ENCODE measurements at regions not wholly inside any gene's neighbourhood (a gene's known extent, or its start where the extent isn't known, plus 50 kb on each side); places are given as distances from the start of the nearest gene placed in this dataset.

DNA sequence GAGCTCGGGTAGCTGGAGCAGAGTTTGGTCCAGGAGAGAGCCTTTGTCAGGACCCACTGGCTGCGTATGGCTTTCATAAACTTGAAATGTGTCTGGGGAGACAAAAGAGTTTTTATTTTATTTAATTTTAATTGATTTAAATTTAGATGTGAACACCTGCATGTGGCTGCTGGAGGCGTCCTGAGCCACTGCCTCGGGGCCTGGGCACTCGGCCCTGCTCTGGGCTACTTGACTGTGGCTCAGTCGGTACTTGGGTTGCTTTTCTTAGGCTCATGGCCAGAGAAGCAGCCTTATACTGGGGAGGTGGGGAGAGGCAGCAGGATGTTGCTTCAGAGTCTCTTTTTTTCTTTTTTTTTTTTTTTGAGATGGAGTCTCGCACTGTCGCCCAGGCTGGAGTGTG, 661.8 kb upstream of the HS6ST1 start:
- Histone ChIP-seq H3K9me3 (no peaks in the 10 kb centered on the region), H3K27ac (no peak overlapping the region), H3K4me1 (no peaks in the 10 kb centered on the region), H3K27me3 (no peaks in the 10 kb centered on the region), H3K4me3 (no peak overlapping the region), H3K36me3 (ENCODE audit: low read depth, missing control alignments) (no peaks in the 10 kb centered on the region)
- no peak for DNase-seq
- intact Hi-C loops (cut with DNase I; ENCODE audit: low total_unique reads) = no loop called here
- TF ChIP-seq, protein P1, sequence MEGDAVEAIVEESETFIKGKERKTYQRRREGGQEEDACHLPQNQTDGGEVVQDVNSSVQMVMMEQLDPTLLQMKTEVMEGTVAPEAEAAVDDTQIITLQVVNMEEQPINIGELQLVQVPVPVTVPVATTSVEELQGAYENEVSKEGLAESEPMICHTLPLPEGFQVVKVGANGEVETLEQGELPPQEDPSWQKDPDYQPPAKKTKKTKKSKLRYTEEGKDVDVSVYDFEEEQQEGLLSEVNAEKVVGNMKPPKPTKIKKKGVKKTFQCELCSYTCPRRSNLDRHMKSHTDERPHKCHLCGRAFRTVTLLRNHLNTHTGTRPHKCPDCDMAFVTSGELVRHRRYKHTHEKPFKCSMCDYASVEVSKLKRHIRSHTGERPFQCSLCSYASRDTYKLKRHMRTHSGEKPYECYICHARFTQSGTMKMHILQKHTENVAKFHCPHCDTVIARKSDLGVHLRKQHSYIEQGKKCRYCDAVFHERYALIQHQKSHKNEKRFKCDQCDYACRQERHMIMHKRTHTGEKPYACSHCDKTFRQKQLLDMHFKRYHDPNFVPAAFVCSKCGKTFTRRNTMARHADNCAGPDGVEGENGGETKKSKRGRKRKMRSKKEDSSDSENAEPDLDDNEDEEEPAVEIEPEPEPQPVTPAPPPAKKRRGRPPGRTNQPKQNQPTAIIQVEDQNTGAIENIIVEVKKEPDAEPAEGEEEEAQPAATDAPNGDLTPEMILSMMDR (IDR thresholded peaks at IDR 0.05) = no peak
- no peak for TF ChIP-seq POLR2A (IDR thresholded peaks at IDR 0.05)
- 83 to 84% methylated on average over 8 of the region's 8 CpGs for WGBS, 2 donors

DNA sequence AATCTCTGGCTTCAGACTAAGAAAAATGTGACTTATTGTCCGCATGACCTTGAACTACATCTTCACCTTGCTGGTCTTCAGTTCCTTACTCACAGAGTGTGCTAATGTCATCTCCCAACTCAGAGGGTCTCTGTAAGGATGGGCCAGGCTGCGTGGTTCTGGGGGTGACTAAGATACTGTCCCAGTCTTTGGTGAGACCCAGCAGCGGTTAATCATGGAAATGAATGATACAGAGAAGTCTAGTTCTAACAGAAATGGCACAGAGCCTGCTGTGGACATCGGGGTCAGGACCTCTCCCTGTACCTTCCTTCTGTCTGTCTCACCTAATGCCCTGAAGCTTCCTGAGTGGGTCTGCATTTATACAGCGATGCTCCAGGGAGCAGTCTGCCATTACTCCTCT, 662.7 kb upstream of the HS6ST1 start:
- no peak overlapping the region for H3K27ac ChIP-seq

DNA sequence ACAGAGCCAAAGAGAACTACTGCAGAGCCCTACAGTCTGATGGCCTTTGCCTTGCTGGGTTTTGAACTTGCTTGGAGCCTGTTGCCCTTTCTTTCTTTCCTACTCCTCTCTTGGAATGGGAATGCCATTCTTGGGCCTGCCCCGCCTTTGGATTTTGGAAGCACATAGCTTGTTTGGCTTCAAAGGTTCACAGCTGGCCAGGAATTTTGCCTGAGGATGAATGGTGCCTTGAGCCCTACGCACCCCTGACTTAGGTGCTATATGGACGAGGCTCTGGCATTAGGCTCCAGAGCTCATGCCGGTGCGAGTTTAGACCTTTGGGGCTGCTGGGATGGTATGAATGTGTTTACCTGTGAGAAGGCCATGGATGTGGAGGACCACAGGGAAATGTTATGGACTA, 663.3 kb upstream of the HS6ST1 start:
- no peaks in the 10 kb centered on the region for H3K4me1 ChIP-seq
- no peaks in the 10 kb centered on the region for H3K36me3 ChIP-seq (ENCODE audit: low read depth, missing control alignments)
- H3K27ac ChIP-seq = no peak overlapping the region
- no peak overlapping the region for H3K4me3 ChIP-seq
- no peaks in the 10 kb centered on the region for H3K27me3 ChIP-seq
- no peaks in the 10 kb centered on the region for H3K9me3 ChIP-seq
- TF ChIP-seq POLR2A (IDR thresholded peaks at IDR 0.05) = no peak
- TF ChIP-seq, protein P1 (IDR thresholded peaks at IDR 0.05) = no peak
- 84 to 100% methylated on average over 2 to 5 of the region's 5 CpGs for WGBS, 2 donors
- no peak for DNase-seq
- intact Hi-C loops (cut with DNase I; ENCODE audit: low total_unique reads) = no loop called here

More for the DNA sequence above, 662.7 kb upstream of the HS6ST1 start:
- Histone ChIP-seq H3K4me3 (no peak overlapping the region), H3K36me3 (ENCODE audit: low read depth, missing control alignments) (no peaks in the 10 kb centered on the region), H3K27me3 (no peaks in the 10 kb centered on the region), H3K4me1 (no peaks in the 10 kb centered on the region), H3K9me3 (no peaks in the 10 kb centered on the region)
- TF ChIP-seq, protein P1 (IDR thresholded peaks at IDR 0.05) = no peak
- no peak for TF ChIP-seq POLR2A (IDR thresholded peaks at IDR 0.05)
- intact Hi-C loops (cut with DNase I; ENCODE audit: low total_unique reads) = no loop called here
- no peak for DNase-seq
- 90 to 93% methylated on average over 5 of the region's 5 CpGs for WGBS, 2 donors

DNA sequence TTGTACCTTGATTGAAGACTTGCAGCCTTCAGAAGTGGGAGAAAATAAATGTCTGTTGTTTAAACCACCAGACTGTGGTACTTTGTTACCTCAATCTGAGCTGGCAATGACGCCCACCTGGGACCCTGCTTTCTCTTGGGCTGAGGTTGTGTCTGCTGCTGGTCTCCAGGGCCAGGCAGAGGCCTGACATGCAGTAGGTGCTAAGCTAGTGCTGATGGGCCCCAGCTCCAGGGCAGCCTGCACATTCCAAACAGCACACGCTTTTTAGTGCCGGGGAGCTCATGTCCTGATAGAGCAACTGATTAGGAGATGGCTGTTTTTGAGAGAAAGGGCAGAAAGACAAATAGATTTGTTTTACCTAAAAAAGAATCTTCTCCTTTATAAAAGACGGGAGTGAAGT, 664.0 kb upstream of the HS6ST1 start:
- Histone ChIP-seq H3K4me3 (no peak overlapping the region), H3K4me1 (no peaks in the 10 kb centered on the region), H3K36me3 (ENCODE audit: low read depth, missing control alignments) (no peaks in the 10 kb centered on the region), H3K9me3 (no peaks in the 10 kb centered on the region), H3K27me3 (no peaks in the 10 kb centered on the region), H3K27ac (no peak overlapping the region)
- TF ChIP-seq POLR2A (IDR thresholded peaks at IDR 0.05) = no peak
- TF ChIP-seq, protein P1 (IDR thresholded peaks at IDR 0.05) = no peak
- intact Hi-C loops (cut with DNase I; ENCODE audit: low total_unique reads) = no loop called here
- WGBS, 2 donors = 80 to 84% methylated on average over 4 of the region's 4 CpGs
- no peak for DNase-seq

DNA sequence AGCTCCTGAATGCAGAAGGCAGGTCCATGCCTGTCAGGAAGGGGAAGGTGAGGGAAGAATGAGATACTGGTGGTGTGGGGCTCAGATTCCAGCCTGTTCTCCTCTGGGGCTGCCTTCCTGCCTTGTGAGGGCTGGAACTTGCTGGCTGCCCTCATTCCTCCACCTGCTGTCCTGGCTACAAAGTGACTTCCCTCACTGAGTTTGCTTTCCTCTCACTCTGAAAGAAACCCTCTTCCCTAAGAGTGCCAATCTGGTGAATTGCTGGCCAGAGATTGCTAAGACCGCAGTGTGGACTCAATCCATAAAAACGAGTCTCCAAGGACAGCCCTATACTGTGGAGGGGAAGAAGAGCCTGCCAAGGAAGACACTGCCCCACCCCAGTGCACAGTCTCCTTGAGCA, 664.4 kb upstream of the HS6ST1 start:
- no peaks in the 10 kb centered on the region for H3K4me1 ChIP-seq
- no peak for DNase-seq
- no peaks in the 10 kb centered on the region for H3K36me3 ChIP-seq (ENCODE audit: low read depth, missing control alignments)
- no peaks in the 10 kb centered on the region for H3K9me3 ChIP-seq
- 32% methylated on average over 2 of the region's 2 CpGs; no CpG with 5 or more reads in 1 of the 2 donors for WGBS, 2 donors
- no peak for TF ChIP-seq POLR2A (IDR thresholded peaks at IDR 0.05)
- TF ChIP-seq, protein P1 (IDR thresholded peaks at IDR 0.05) = no peak
- H3K27me3 ChIP-seq = no peaks in the 10 kb centered on the region
- intact Hi-C loops (cut with DNase I; ENCODE audit: low total_unique reads) = no loop called here
- no peak overlapping the region for H3K4me3 ChIP-seq
- no peak overlapping the region for H3K27ac ChIP-seq

All from testis (tissue), 2 donors.